ENCODE measurements at regions not wholly inside any gene's neighbourhood (a gene's known extent, or its start where the extent isn't known, plus 50 kb on each side); places are given as distances from the start of the nearest gene placed in this dataset.
"Not testable (repeated sequence)": the region's sequence is repeated elsewhere in the genome, so short reads cannot be mapped to it uniquely, and the experiment has no call there.

- DNase-seq (ENCODE audit: low read depth in 2 of 2): no peak
These were observed 389.2 kb upstream of the EMCN start for GRCh38 chr4:100906973-100907372.

- DNase-seq (ENCODE audit: low read depth in 2 of 2): not testable (repeated sequence)
These were observed 383.1 kb upstream of the EMCN start for GRCh38 chr4:100900945-100901344.

- no peak for DNase-seq (ENCODE audit: low read depth in 2 of 2)
These were observed 382.3 kb upstream of the EMCN start for GRCh38 chr4:100900134-100900533.

- DNase-seq (ENCODE audit: low read depth in 2 of 2): no peak
These were observed 381.0 kb upstream of the EMCN start for GRCh38 chr4:100898844-100899243.

- DNase-seq (ENCODE audit: low read depth in 2 of 2): no peak
These were observed 377.9 kb upstream of the EMCN start for GRCh38 chr4:100895556-100896197.

- DNase-seq (ENCODE audit: low read depth in 2 of 2): no peak
These were observed 376.6 kb upstream of the EMCN start for GRCh38 chr4:100894339-100894870.

- DNase-seq (ENCODE audit: low read depth in 2 of 2): no peak
These were observed 374.0 kb upstream of the EMCN start for GRCh38 chr4:100891808-100892207.

GRCh38 chr4:100889898-100890297, 372.1 kb upstream of the EMCN start:
- DNase-seq (ENCODE audit: low read depth in 2 of 2): no peak

GRCh38 chr4:100889401-100889800, 371.6 kb upstream of the EMCN start:
- no peak for DNase-seq (ENCODE audit: low read depth in 2 of 2)

- DNase-seq (ENCODE audit: low read depth in 2 of 2): no peak
These were observed 364.8 kb upstream of the EMCN start for GRCh38 chr4:100882661-100883060.

- no peak for DNase-seq (ENCODE audit: low read depth in 2 of 2)
These were observed 363.5 kb upstream of the EMCN start for GRCh38 chr4:100881283-100881682.

GRCh38 chr4:100880011-100880410, 362.2 kb upstream of the EMCN start:
- no peak for DNase-seq (ENCODE audit: low read depth in 2 of 2)

- DNase-seq (ENCODE audit: low read depth in 2 of 2): no peak
These were observed 361.6 kb upstream of the EMCN start for GRCh38 chr4:100879471-100879870.

GRCh38 chr4:100876546-100876945, 358.7 kb upstream of the EMCN start:
- no peak for DNase-seq (ENCODE audit: low read depth in 2 of 2)

- DNase-seq (ENCODE audit: low read depth in 2 of 2): no peak
These were observed 357.7 kb upstream of the EMCN start for GRCh38 chr4:100875296-100876068.

- DNase-seq (ENCODE audit: low read depth in 2 of 2): no peak
These were observed 355.0 kb upstream of the EMCN start for GRCh38 chr4:100872811-100873210.

- no peak for DNase-seq (ENCODE audit: low read depth in 2 of 2)
These were observed 353.3 kb upstream of the EMCN start for GRCh38 chr4:100870940-100871772.

GRCh38 chr4:100869276-100869675, 351.5 kb upstream of the EMCN start:
- DNase-seq (ENCODE audit: low read depth in 2 of 2): no peak

GRCh38 chr4:100868281-100868680, 350.5 kb upstream of the EMCN start:
- DNase-seq (ENCODE audit: low read depth in 2 of 2): not testable (repeated sequence)

- DNase-seq (ENCODE audit: low read depth in 2 of 2): no peak
These were observed 334.5 kb upstream of the EMCN start for GRCh38 chr4:100852326-100852725.

- DNase-seq (ENCODE audit: low read depth in 2 of 2): no peak
These were observed 331.5 kb upstream of the EMCN start for GRCh38 chr4:100849319-100849718.

GRCh38 chr4:100848841-100849240, 331.0 kb upstream of the EMCN start:
- no peak for DNase-seq (ENCODE audit: low read depth in 2 of 2)

Data from stimulated activated CD8-positive, alpha-beta memory T cell treated with anti-CD3 and anti-CD28 coated beads, Interleukin-15, amount 100 ng/mL, for 48 hours (primary cell).